SW 1271 (cell line): ENCODE measurements at regions not wholly inside any gene's neighbourhood (a gene's known extent, or its start where the extent isn't known, plus 50 kb on each side); places are given as distances from the start of the nearest gene placed in this dataset.
"Not testable (repeated sequence)": the region's sequence is repeated elsewhere in the genome, so short reads cannot be mapped to it uniquely, and the experiment has no call there.

ENCODE experiments used
- DNase-seq, 2 experiments: peaks; one replicate each; lab custom pipeline; 2025; lab: John Stamatoyannopoulos, UW

DNA sequence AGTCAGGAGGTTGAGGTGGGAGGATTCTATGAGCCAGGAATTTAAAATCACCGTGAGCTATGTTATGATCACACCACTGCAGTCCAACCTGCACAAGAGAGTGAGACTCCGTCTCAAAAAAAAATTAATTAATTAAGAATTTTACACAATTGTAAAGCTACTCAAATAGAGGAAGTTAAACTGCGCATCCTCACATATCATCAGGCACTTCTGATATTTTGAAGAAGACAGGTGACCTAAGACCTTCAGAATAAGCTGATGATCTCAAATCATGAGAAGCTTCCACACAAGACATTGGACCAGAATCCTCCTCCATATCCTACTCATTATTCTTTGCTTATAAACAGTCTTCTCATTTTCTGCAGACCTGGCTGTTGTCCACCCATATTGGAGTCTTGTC, 800.9 kb downstream of the TMEM121 start:
- DNase-seq = no peak

DNA sequence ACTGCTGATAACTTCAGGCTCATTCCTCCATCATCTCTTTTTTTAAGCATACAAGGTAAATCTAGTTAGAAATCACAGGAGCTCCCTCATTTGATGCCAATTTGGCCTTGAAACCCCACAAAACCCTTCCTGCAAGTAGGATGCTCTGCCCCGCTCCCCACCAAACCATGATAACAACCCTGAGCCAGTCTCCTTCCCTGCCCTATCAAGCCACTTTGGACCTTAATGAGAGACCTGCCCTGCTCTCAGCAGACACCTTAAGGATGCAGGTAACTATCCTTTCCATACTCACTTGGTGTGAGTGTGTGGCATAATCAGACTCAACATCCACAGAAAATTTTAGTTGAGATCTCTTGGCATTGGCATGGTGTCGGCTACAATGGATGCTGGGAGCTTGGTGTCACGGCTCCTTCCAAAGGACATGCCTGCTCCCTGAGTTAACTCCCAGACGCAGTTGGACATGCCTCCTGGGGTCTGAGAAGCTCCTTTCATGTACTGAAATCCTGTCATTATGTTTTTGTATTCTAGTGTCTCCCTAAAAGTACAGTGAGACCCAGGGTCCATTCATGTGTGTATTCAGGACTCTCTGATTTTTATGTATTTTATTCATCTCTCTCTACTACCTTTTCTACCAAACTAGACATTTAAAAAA, 801.4 kb downstream of the TMEM121 start:
- DNase-seq = not testable (repeated sequence)

DNA sequence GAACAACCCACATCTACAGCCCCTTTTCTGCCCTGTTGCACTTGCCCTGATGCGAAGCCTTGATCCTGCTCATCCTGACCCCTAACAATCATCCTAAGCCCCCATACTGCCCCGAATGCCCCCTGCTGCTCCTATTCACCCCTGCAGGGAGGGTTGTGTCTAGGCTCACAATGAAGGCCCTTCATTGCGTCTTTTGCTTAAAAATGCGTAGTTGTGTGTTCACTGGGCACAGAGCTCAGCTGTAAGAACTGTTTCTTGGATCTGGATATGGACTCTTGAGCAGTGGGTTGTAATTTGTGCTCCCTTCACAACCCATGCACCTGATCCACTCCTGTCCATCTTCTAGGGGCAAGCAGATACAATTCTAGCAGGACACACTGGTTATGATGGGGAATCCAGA, 802.9 kb downstream of the TMEM121 start:
- DNase-seq = not testable (repeated sequence)

DNA sequence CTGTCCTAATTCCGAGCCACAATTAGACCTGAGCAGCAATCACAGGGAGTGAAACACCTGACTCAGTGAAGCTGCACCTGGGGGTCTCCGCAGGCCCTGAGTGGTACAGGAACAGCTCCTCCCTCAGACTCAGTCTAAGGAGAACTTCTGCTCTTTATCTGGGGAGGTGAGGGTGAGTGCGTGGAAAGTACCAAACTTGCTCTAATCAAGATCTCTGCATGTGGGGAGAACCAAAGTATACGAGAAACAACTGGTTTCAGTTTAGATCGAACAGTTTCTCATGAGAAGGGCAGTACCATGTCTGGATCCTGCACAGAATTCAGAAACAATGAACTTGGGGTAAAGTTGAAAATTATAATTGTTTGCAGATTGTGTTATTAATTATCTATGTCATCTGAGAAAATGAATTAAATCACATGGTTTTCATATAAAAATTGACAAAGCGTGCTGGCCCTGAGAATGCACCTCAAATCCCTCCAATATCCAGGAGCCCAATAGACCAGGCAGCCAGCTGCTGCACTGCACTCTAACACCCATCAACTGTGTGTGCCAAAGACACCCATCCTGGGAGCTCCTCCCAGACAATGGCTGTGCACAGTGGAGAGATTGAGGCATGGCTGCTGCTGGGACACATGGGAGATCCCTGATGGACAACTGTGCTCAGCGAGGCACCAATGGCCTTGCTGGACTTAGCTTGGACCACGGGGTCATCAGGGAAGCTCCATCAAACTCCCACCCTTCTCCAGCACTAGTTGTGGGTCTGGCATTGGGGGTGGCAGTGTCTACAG, 803.8 kb downstream of the TMEM121 start:
- not testable (repeated sequence) for DNase-seq

DNA sequence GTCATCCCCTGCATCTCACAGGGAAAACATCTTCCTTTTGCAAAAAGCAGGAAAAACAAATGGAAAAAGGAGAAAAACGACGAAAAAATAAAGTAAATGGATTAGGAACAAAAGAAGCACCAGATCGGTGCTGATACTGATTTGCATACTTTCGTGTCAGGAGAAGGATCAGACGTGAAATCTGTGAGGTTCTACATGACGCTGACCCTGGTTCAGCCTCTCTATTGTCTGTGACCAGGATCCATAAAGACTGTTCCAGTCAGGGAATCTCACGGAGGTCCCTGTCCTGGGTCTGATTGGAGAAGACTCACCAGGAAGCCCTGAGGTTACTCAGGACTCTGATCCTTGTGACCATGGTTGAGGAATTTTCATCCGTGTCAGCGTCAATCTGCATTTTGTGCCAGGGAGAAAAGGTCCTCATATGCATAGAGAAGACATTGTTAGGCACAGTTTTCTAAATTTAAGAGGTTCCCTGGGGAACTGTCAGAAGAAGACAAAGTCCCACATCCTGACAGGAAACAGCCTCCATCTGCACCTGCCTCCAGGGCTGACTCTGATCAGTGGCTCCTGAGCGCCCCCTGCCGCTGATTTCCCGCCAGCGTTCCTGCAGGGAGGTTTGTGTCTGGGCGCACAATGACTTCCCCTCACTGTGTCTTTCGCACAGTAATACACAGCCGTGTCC, 808.2 kb downstream of the TMEM121 start:
- DNase-seq = not testable (repeated sequence)

DNA sequence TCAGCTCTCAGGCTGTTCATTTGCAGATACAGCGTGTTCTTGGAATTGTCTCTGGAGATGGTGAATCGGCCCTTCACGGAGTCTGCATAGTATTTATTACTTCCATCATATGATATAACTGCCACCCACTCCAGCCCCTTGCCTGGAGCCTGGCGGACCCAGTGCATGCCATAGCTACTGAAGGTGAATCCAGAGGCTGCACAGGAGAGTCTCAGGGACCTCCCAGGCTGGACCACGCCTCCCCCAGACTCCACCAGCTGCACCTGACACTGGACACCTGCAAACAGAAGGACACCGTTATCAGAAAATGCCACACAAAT, 808.7 kb downstream of the TMEM121 start:
- not testable (repeated sequence) for DNase-seq

DNA sequence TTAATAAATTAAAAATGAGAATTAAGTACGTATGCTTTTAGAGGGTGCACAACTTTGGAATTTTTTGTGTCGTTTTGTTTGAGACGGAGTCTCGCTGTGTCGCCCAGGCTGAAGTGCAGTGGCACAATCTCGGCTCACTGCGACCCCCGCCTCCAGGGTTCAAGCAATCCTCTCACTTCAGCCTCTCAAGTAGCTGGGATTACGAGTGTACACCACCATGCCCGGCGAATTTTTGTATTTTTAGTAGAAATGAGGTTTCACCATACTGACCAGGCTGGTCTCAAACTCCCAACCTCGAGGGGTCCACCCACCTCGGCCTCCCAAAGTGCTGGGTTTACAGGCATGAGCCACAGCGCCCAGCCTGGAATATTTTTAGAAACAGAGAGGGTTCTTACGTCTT, 812.4 kb downstream of the TMEM121 start:
- not testable (repeated sequence) for DNase-seq

DNA sequence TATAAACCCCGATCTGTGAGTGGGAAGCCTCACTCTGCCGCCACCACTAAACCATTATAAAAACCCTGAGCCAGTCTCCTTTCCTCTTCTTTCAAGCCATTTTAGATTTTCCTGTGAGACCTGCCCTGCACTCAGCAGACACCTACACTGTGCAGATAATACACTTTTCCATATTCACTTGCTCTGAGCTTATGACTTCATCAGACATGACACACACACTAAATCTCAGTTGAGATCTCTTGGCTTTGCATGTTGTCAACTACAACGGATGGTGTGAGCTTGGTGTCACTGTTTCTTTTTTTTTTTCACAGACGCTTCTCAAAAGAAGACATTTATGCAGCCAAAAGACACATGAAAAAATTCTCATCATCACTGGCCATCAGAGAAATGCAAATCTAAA, 814.3 kb downstream of the TMEM121 start:
- DNase-seq = not testable (repeated sequence)

DNA sequence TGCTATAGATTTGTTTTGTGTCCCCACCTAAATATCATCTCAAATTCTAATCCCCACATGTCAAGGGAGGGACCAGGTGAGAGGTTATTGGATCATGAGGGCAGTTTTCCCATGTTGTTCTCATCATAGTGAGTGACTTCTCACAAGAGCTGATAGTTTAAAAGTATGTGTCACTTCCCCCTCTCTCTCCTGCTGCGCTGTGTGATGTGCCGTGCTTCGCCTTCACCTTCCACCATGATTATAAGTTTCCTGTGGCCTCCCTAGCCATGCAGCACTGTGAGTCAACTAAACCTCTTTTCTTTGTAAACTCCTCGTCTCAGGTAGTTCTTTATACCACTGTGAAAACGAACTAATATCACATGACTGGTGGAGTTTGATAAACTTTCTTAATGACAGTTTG, 814.8 kb downstream of the TMEM121 start:
- not testable (repeated sequence) for DNase-seq

DNA sequence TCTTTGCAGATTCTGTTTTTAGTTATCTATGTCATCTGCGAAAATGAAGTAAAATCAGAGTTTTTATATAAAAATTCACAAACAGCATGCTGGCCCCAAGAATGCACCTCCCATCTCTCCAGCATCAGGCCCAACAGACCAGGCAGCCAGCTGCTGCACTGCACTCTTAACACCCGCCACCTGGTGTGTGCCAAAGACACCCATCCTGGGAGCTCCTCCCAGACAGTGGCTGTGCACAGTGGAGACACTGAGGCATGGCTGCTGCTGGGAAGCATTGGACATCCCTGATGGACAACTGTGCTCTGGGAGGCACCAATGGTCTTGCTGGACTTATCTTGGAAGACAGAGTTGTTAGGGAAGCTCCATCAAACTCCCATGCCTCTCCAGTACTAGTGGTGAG, 817.2 kb downstream of the TMEM121 start:
- DNase-seq = no peak

DNA sequence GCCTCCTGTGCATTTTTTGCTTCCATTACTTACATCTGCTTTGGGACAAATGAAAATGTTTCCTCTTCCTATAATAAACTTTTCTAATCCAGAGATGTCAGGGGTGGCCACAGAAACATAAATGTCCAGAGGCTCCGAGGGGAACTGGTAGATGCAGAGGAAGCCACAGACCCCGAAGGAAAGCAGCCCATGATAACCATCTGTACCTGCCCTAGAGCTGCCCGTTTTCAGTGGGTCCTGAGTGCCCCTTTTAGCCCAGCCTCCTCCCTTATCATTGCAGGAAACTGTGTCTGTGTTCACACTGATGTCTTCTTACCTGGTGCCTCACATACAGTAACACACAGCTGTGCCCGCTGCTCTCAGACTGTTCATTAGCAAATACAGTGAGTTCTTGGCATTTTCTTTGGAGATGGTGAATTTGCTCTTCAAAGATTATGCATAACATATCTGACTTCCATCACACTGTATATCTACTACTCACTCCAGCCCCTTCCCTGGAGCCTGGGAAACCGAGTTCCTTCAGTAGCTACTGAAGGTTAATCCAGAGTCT, 817.8 kb downstream of the TMEM121 start:
- DNase-seq = not testable (repeated sequence)

DNA sequence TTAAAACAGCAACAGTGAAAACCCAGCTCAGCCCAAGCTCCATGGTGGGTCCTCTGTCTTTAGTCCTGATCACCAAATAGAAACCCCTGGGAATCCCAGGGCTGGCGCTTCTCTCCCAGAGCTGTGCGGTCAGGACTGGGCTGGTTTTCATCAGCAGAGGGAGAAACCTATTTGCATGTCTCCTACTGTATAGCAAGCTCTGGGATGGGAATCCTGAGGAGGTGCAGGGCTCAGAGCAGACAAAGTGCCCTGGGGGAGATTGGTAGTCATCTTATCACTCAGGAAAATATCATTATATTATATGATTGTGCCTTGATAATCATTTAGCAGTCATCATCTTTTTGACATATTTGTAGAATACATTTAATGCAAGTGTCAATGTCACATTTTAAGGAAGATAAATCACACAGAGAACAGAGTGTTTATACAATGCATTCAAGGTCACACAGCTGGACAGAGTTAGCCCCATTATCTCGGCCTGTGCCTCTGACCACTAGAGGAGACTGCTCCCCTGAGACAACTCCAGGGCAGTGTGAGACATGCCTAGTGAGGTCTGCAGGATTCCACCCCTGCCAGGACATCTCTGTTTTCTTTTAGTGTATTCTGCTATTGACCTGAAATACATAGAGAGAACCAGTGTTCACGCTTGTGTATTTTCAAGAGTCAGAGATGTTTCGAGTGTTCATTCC, 818.6 kb downstream of the TMEM121 start:
- not testable (repeated sequence) for DNase-seq

DNA sequence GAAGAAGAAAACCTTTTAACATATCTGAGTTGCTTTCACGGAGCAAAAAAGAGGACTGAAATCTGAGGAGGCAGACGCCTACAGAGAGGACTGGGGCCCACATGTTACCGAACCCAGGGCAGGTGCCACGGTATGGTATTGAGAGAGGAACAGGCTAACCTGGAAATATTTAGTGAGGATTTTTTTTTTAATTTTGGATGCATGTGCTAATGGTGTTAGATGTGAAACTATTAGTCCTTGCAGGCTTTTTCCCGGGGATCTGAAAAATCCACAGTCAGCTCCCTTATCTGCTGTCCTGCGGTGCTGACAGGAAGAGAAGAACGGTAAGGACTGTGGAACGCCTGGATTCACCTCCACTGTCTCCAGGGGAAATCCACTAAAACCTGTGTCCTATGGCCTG, 819.7 kb downstream of the TMEM121 start:
- no peak for DNase-seq

DNA sequence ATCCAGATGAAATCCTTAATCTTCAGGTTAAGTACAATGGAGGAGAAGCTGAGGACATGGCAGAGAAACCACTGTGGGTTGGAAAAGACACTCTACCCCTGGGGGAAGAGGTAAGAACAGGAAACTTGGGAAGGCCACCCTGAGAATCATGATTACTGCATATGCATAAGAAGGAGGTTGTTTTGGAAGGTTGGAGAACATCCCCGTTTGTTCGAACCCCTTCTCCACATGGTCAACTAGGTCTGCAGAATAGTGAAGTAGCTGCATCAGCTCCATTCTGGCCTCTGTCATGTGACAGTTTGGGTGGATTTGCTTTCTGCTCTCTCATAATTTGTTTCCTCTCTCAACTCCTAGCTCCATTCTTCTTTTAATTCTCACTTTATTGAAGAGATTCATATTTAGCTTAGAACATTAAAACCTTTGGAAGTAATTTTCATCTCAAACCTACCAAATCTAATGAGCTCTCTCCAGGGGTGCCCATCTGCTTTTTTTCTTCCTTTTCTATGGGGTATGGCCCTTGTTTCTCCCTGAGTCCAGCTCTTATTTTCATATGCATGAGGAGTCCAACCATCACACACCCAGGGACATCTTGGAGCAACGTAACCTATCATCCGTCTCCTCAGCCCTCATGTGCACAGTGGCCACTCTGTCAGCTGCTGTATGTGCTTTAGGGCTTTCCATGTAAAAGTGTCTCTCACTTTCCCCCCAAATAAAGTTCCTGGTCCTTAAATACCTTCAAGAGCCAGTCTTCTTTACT, 820.3 kb downstream of the TMEM121 start:
- DNase-seq = no peak

DNA sequence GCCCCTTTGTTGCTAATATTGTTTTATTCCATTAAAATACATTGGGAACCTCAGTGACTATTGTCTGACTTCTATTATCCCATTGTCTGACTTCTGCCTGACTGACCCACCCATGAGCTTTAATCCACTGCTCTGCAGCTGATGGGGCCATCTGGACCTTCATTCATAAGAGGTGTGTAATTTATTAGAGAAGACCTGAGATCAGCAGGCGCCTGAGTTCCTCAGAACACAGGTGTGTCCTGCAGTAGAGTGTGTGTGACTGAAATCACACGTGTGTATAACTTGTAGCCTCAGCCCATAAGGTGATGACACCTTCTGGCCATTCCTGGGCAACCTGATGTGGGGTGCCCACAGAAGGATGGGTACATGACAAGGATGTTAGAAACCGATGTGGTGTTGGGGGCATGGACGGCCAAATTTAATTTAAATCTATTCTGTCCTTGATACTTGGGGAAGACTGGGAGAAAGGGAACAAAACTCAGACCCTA, 821.0 kb downstream of the TMEM121 start:
- DNase-seq = no peak

DNA sequence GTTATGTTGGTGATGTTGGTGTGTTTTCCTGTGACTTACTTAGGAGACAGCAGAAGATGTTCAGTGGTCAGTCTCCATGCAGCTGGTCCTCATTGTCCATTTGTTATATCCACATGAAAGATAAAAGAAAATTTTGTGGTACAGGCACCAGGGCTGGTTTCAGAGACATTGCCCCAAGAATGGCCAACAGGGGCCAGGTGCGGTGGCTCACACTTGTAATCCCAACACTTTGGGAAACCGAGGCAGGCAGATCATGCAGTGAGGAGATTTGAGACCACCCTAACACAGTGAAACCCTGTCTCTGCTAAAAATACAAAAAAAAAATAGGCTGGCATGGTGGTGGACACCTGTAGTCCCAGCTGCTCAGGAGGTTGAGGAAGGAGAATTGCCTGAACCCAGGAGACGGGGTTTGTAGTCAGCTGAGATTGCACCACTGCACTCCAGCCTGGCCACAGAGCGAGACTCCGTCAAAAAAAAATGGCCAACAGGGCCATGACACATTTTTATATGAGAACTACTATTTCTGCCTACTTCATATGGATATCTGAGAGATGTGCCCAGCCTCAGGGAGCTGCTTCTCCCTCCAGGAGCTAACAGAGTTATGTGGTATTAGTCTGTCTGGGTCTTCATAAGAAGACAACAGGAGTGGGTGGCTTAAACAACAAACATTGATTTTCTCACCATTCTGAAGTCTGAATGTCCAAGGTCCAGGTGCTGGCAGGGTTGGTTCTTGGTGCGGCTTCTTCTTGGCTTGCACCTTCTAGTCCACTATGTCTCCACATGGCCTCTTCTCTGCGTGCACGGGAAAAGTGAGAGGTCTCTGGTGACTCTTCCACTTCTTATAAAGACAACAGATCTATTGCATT, 821.7 kb downstream of the TMEM121 start:
- DNase-seq = no peak

DNA sequence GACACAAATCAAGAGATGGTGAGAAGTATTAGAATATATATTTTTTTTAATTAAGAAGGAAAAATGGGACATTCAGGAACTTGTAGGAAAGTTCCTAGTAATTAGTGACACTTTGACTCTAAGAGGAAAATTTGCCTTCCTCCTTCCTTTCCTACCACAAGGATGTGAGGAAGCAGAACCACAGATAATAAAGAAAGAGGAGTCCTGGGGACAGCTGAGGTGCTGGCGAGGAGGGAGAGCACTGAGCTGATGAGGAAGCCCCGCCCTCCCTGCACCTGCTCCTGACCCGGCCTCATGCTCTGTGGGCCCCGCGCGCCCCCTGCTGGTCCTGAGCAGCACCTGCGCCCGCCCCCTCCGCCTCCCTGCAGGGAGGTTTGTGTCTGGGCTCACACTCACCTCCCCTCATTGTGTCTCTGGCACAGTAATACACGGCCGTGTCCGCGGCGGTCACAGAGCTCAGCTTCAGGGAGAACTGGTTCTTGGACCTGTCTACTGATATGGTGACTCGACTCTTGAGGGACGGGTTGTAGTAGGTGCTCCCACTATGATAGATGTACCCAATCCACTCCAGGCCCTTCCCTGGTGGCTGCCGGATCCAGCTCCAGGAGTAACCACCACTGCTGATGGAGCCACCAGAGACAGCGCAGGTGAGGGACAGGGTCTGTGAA, 822.6 kb downstream of the TMEM121 start:
- DNase-seq = not testable (repeated sequence)

DNA sequence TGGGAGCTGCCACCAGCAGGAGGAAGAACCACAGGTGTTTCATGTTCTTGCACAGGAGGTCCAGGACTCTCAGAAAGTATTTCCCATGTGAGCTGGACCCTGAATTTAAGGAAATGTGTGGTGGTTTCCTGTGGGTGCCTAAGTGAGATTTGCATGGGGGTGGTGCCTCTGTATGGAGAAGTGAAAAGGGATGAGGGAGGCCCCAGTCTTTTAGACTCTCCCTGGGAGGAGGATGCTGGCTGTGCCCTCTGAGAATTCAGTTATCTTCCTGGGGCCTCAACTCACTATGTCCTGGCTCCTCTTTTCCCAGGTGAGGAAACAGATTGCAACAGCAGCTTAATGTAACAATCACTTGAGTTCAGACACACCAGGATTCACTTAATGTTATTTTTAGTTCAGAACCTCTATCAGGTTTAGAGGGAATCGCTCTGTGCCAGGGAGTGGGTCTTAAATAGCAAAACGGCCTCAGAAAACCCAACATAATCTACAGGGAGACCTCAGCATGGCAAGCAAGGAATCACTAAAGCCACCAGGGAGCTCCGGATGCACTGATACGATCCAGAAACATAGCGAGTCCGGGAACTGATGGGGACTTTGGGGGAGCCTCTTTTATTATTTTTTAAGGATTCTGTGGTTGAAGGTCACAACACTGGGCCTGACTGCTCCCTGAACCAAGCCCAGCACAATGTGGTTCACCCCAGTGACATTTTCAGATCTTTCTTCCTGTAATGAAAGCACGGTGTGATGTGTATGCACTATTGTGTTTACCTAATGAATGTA, 823.5 kb downstream of the TMEM121 start:
- not testable (repeated sequence) for DNase-seq
